ENCODE measurements at regions not wholly inside any gene's neighbourhood (a gene's known extent, or its start where the extent isn't known, plus 50 kb on each side); places are given as distances from the start of the nearest gene placed in this dataset.
"Not testable (repeated sequence)": the region's sequence is repeated elsewhere in the genome, so short reads cannot be mapped to it uniquely, and the experiment has no call there.

DNA sequence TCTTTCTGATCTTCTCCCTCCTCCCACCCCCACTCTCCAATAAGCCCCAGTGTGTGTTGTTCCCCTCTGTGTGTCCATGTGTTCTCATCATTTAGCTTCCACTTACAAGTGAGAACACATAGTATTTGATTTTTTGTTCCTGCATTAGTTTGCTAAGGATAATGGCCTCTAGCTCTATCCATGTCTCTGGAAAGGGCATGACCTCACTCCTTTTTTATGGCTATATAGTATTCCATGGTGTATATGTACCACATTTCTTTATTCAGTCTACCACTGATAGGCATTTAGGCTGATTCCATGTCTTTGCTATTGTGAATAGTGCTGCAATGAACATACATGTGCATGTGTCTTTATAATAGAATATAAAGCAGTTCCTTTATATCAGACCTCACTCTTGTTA lies 52.3 kb upstream of the LIPC start:
- H3K4me3 ChIP-seq (ENCODE audit: low read depth, low read length); DNase-seq (ENCODE audit: low read depth): not testable (repeated sequence)

DNA sequence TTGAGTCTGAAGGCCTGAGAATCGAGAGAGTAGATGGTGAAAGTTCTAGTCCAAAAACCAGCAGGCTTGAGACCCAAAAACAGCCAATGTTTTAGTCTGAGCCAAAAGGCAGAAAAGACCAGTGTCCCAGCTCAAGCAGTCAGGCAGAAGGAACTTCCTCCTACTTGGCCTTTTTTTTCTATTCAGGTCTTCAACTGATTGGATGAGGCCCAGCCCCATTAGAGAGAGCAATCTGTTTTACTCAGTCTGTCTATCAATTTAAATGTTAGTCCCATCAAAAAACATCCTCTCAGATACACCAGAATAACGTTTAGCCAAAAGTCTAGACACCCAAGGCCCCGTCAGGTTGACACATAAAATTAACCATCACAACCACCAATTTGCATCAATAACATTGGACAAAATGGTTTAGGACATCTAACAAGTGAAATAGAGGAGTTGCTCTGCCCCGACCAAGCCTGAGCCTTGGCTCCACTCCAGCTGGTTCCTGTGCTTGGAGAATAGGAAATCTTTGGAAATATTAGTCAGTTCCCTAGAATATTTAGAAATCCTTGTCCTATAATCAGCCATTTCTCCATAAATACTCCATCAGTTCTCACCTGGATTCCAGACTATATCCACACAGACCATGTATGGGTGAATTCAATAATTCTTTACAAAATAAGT lies 51.4 kb upstream of the LIPC start:
- DNase-seq (ENCODE audit: low read depth), result no peak
- no peak overlapping the region for H3K4me3 ChIP-seq (ENCODE audit: low read depth, low read length)

DNA sequence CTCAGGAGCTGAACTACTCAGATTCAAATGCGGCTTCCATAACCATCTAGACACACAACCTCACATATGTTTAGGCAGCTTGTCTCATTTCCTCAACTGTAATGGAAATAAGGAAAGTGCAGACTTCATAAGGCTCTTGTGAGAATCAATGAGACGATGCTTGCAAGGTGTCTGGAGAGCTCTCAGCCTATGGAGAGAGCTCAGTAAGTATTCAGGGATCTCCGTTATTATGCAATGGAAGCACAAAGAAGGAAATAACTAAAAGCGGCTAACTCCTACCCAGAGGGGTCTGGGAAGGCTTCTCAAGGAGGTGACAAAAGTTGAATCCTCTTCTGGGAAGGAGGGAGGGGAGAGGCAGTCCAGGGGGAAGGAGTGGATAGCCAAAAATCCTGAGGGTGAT lies 50.1 kb upstream of the LIPC start:
- H3K4me3 ChIP-seq (ENCODE audit: low read depth, low read length), result no peak overlapping the region
- DNase-seq (ENCODE audit: low read depth), result no peak

Data from skeletal muscle cell (primary cell).